ENCODE measurements at regions not wholly inside any gene's neighbourhood (a gene's known extent, or its start where the extent isn't known, plus 50 kb on each side); places are given as distances from the start of the nearest gene placed in this dataset.

DNA sequence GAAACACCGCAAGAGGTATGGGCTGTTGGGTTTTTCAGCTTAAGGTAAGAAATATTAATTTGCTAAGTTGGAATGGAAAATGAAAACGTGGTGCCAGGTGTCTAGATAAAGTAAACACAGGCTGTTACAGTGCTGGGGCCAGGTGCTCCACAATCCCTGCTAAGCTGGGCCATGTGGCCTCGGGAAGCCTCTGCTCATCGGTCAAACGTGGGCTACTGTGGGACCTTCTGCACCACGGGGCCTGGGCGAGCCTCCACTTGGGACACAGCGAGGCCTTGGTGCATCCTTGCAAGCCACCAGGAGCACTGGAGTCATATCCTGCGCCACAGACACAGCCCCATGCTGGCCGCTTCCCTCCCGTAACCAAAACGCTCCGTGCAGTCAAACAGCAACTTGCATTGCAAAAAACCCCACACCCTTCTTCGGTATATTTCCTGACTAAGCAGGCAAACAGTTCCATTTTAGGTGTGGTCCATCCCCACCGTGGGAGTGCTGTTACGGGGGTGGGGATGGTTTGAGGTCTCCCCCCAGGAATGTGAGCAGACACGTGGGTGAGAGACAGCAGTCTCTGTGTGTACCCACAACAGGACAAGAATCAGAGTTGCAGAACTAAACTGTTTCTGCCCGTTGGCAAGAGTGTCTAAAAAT lies 96.3 kb upstream of the SOX1 start:
- ChIA-PET POLR2A (no interaction called here), CTCF (no interaction called here)
- no peaks in the 10 kb centered on the region for H3K36me3 Mint-ChIP-seq (ENCODE audit: low read depth)

DNA sequence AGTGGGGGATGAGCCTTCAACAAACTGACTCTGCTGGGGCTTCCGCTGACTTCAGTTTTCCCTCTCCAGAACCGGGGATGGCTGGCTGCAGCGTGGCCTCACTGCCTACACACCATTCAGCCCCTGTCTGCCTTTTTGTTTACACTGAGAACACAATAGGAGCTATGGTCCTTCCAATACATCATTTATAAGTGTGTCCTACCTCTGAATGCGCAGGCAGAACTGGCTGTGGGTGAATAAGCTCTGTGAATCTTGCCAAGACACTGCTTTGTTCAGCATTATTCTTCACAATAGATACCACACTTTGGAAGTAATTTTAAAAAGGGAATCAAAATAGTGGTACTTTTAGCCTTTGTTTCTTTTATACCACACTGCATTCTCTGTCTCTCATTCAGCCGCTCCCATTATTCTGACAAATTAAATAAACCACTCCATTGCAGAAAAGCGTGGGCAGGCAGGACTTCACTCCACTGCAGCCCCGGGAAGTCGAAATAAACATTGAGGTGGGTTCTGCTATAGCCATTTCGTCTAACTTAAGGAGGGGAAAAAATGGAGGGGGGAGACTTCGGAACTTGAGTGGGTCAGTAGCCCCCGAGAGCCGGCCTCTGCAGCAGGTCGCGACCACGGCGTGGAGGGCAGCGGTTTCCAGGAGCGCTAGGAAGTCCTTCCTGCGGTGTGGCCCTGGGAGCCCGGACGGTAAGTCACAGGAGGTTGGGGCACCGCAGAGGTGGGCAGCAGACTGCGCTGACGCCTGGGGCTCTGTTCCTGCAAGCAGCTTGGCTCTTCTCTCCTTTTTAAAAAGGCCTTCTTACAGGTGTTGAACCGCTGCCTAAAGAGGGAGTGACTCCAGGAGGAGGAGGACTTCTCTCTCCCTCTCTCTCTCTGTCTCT lies 94.8 kb upstream of the SOX1 start:
- CTCF ChIA-PET, result no interaction called here

More for the DNA sequence above, 96.3 kb upstream of the SOX1 start:
- Mint-ChIP-seq H3K4me1 (no peaks in the 10 kb centered on the region), H3K4me3 (no peak overlapping the region), H3K27me3 (peaks cover 4% of the 10 kb centered on the region), H3K27ac (no peak overlapping the region), H3K9me3 (peaks cover 5% of the 10 kb centered on the region)
- DNase-seq (no peak), ATAC-seq (ENCODE audit: low read depth) (no peak)
- TF ChIP-seq, protein P1, sequence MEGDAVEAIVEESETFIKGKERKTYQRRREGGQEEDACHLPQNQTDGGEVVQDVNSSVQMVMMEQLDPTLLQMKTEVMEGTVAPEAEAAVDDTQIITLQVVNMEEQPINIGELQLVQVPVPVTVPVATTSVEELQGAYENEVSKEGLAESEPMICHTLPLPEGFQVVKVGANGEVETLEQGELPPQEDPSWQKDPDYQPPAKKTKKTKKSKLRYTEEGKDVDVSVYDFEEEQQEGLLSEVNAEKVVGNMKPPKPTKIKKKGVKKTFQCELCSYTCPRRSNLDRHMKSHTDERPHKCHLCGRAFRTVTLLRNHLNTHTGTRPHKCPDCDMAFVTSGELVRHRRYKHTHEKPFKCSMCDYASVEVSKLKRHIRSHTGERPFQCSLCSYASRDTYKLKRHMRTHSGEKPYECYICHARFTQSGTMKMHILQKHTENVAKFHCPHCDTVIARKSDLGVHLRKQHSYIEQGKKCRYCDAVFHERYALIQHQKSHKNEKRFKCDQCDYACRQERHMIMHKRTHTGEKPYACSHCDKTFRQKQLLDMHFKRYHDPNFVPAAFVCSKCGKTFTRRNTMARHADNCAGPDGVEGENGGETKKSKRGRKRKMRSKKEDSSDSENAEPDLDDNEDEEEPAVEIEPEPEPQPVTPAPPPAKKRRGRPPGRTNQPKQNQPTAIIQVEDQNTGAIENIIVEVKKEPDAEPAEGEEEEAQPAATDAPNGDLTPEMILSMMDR (IDR thresholded peaks at IDR 0.05), result no peak
- intact Hi-C loops (cut with micrococcal nuclease), result no loop called here

DNA sequence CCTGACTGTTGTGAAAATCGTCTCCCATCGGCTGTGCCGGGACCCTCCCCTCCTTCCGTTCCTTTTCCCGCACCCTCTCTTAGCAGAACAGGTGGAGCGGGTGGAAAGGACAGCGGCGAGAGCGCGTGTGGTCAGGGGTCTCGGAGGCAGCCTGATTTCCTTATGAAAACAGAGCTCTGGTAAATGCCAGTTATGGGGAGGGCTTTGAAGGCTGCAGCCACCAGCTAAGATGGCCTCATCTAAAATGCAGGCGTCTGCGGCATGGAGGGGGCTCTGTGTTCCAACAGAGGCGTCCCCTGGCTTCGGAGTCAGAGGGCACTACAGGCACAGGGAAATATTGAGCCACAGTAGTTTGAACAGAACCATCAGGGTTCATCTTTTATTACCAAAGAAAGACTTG lies 93.8 kb upstream of the SOX1 start:
- TF ChIP-seq, protein P1 (IDR thresholded peaks at IDR 0.05), result no peak
- intact Hi-C loops (cut with micrococcal nuclease), result no loop called here
- Mint-ChIP-seq H3K27me3 (peaks cover 4% of the 10 kb centered on the region), H3K9me3 (peaks cover 5% of the 10 kb centered on the region), H3K4me3 (no peak overlapping the region), H3K4me1 (no peaks in the 10 kb centered on the region), H3K36me3 (ENCODE audit: low read depth) (no peaks in the 10 kb centered on the region), H3K27ac (no peak overlapping the region)
- POLR2A ChIA-PET, result no interaction called here
- CTCF ChIA-PET, result no interaction called here
- no peak for DNase-seq
- no peak for ATAC-seq (ENCODE audit: low read depth)

More for the DNA sequence above, 94.8 kb upstream of the SOX1 start:
- Mint-ChIP-seq H3K36me3 (ENCODE audit: low read depth) (no peaks in the 10 kb centered on the region), H3K27me3 (peaks cover 4% of the 10 kb centered on the region), H3K4me3 (no peak overlapping the region), H3K27ac (no peak overlapping the region), H3K9me3 (peaks cover 5% of the 10 kb centered on the region), H3K4me1 (no peaks in the 10 kb centered on the region)
- ATAC-seq (ENCODE audit: low read depth) (no peak), DNase-seq (no peak)
- POLR2A ChIA-PET, result no interaction called here
- intact Hi-C loops (cut with micrococcal nuclease), result no loop called here
- TF ChIP-seq, protein P1 (IDR thresholded peaks at IDR 0.05), result no peak

DNA sequence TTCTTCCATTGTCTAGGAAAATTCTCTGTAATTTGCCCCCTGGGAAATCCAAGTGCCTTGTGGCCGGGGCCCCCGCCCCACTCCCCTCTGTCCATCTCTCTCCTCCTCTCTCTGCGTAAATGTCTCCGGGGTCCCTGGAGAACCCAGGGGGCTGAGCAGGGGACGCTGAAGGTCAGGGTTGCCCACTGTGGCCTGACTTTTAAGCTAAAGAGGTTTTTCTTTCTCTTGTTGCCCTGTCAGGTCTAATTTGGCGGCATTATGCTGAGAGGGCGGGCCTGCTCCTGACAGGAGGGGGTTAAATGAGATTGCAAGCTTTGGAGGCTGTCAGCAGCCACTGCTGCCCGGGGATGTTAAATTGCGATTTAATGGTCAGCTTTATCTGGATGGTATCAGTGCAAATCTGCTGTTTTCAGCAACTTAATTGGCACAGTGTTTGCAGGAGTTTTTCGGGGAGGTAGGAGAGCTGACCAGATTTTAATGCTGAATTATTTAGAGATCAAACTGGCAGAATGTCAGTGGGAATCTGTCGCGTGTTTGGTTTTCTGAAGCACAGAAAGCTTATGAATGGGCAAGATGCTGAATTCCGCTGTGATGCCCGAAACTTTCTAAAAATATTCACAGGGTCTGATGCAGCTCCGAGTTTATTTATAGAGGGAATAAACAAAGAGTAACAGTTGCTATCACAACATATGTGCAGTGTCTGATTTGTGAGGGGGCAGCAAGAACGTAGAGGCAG lies 93.2 kb upstream of the SOX1 start:
- no peaks in the 10 kb centered on the region for H3K36me3 Mint-ChIP-seq (ENCODE audit: low read depth)
- H3K4me3 Mint-ChIP-seq, result no peak overlapping the region
- DNase-seq, result no peak
- TF ChIP-seq, protein P1 (IDR thresholded peaks at IDR 0.05), result no peak
- intact Hi-C loops (cut with micrococcal nuclease), result no loop called here
- H3K4me1 Mint-ChIP-seq, result no peaks in the 10 kb centered on the region
- peaks cover 5% of the 10 kb centered on the region for H3K9me3 Mint-ChIP-seq
- no peak for ATAC-seq (ENCODE audit: low read depth)
- ChIA-PET POLR2A (no interaction called here), CTCF (no interaction called here)
- no peak overlapping the region for H3K27ac Mint-ChIP-seq
- H3K27me3 Mint-ChIP-seq, result peaks cover 4% of the 10 kb centered on the region

DNA sequence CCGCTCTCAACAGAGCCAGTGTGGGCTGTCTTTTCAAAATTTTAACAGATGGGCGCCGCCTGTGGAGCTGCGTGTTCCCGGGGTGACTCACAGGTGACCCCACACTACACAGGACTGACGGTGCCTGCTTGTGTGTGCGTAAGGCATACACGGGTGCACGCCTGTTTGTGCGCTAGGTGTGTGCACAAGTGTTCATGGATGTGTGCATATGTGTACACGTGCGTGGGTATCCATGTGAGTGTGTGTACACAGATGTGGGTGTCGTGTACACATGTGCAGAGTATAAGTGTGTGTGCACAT lies 92.7 kb upstream of the SOX1 start:
- no peak for DNase-seq
- ChIA-PET POLR2A (no interaction called here), CTCF (no interaction called here)
- TF ChIP-seq, protein P1 (IDR thresholded peaks at IDR 0.05), result no peak
- Mint-ChIP-seq H3K27me3 (peaks cover 4% of the 10 kb centered on the region), H3K9me3 (peaks cover 5% of the 10 kb centered on the region), H3K4me3 (no peak overlapping the region), H3K4me1 (no peaks in the 10 kb centered on the region), H3K27ac (no peak overlapping the region), H3K36me3 (ENCODE audit: low read depth) (no peaks in the 10 kb centered on the region)
- ATAC-seq (ENCODE audit: low read depth), result no peak
- intact Hi-C loops (cut with micrococcal nuclease), result no loop called here
